ENCODE measurements at regions not wholly inside any gene's neighbourhood (a gene's known extent, or its start where the extent isn't known, plus 50 kb on each side); places are given as distances from the start of the nearest gene placed in this dataset.

- TF ChIP-seq MNT (conservative IDR thresholded peaks at IDR 0.05) (no peak), HNRNPUL1 (IDR thresholded peaks at IDR 0.05; ENCODE audit: low read length) (no peak)
These were observed 436.8 kb upstream of the IRAK1BP1 start (continued) for GRCh38 chr6:78430521-78430920.

- intact Hi-C loops (cut with micrococcal nuclease): no loop called here
- 5% methylated on average over 2 of the region's 2 CpGs for WGBS (ENCODE audit: insufficient coverage, low coverage, missing lambda C conversion rate)
- in situ Hi-C loops (cut with MboI): no loop called here
- Histone ChIP-seq H3K4me2 (ENCODE audit: insufficient read depth, low read length) (no peak overlapping the region), H3K9me1 (ENCODE audit: control insufficient read depth, insufficient read depth, low read length) (no peaks in the 10 kb centered on the region), H4K20me1 (replicated peaks; ENCODE audit: control insufficient read depth, insufficient read depth, low read length) (no peaks in the 10 kb centered on the region), H3K27me3 (ENCODE audit: control insufficient read depth in 2 of 2, insufficient read depth in 2 of 2, low read length in 2 of 2) (no peaks in the 10 kb centered on the region), H2AFZ (ENCODE audit: low read depth, low read length) (no peak overlapping the region), H3K4me1 (replicated peaks in 1 of 2; ENCODE audit: control insufficient read depth in 2 of 2, insufficient read depth in 2 of 2, low read length in 2 of 2) (no peaks in the 10 kb centered on the region), H3K27ac (ENCODE audit: extremely low read depth, low read depth, low read length) (no peak overlapping the region), H3K9me3 (replicated peaks; ENCODE audit: control insufficient read depth, insufficient read depth, low read depth, low read length) (no peaks in the 10 kb centered on the region), H3K9ac (ENCODE audit: insufficient read depth in 1 of 2, low read depth in 2 of 2, low read length in 2 of 2) (no peak overlapping the region), H3K79me2 (ENCODE audit: control insufficient read depth, insufficient read depth, low read length) (no peaks in the 10 kb centered on the region), H3K36me3 (ENCODE audit: control insufficient read depth, insufficient read depth, low read length) (no peaks in the 10 kb centered on the region), H3K4me3 (no peak overlapping the region)
- ChIA-PET CTCF (ENCODE audit: low intra/inter-chr PET ratio) (no interaction called here), POLR2A (interaction anchor here (0.9 kb wide), 1 partner anchor 108 kb away, joined by 3 read pairs; no protein-coding TSS in a partner anchor)
- ATAC-seq (no peak), DNase-seq (ENCODE audit: extremely low read depth in 1 of 4, low spot score in 3 of 4) (no peak), FAIRE-seq (no peak)
- BruUV-seq (replicated peaks): no TSS peak
- TF ChIP-seq CREBBP (IDR thresholded peaks at IDR 0.05; ENCODE audit: low read depth, low read length) (no peak), ZNF75A (CRISPR knock-in tag; IDR thresholded peaks at IDR 0.05) (no peak), NELFE (IDR thresholded peaks at IDR 0.05; ENCODE audit: insufficient read depth, insufficient read length) (no peak), ZNF395 (CRISPR knock-in tag; IDR thresholded peaks at IDR 0.05) (no peak), CREM (IDR thresholded peaks at IDR 0.05; ENCODE audit: low read depth) (no peak), BRF2 (IDR thresholded peaks at IDR 0.05; ENCODE audit: borderline replicate concordance, insufficient read depth, insufficient read length) (no peak), FOS (IDR thresholded peaks at IDR 0.05; ENCODE audit: extremely low read depth, insufficient read length) (no peak), POLR3G (IDR thresholded peaks at IDR 0.05; ENCODE audit: extremely low read depth, insufficient read length, insufficient replicate concordance) (no peak), ZNF444 (CRISPR knock-in tag; IDR thresholded peaks at IDR 0.05) (no peak), DEAF1 (CRISPR knock-in tag; IDR thresholded peaks at IDR 0.05) (no peak), ZNF146 (CRISPR knock-in tag; IDR thresholded peaks at IDR 0.05; ENCODE audit: unreplicated experiment) (no peak), HDAC1 (IDR thresholded peaks at IDR 0.05) (no peak)
These were observed 431.7 kb upstream of the IRAK1BP1 start for GRCh38 chr6:78435671-78436070.

Measured in K562 (cell line).